Stromal cell of bone marrow (primary cell): ENCODE measurements at regions not wholly inside any gene's neighbourhood (a gene's known extent, or its start where the extent isn't known, plus 50 kb on each side); places are given as distances from the start of the nearest gene placed in this dataset.

Experiments used
- DNase-seq: peaks from one replicate; pipeline ENCODE4 v3.0.0-alpha.2; 2012; ENCODE audit warnings: low read depth

GRCh38 chr14:41404126-41404525 is 202.6 kb upstream of the LRFN5 start:
- DNase-seq: no peak

GRCh38 chr14:41403360-41403759 is 203.3 kb upstream of the LRFN5 start:
- DNase-seq: no peak

- DNase-seq: no peak
Observed at GRCh38 chr14:41397926-41398325, 208.8 kb upstream of the LRFN5 start.

- DNase-seq: no peak
Observed at GRCh38 chr14:41393512-41393911, 213.2 kb upstream of the LRFN5 start.

- DNase-seq: no peak
Observed at GRCh38 chr14:41392226-41392625, 214.4 kb upstream of the LRFN5 start.

- DNase-seq: no peak
Observed at GRCh38 chr14:41389355-41389754, 217.3 kb upstream of the LRFN5 start.

GRCh38 chr14:41385797-41386196 is 220.9 kb upstream of the LRFN5 start:
- no peak for DNase-seq

- DNase-seq: no peak
Observed at GRCh38 chr14:41380017-41380416, 226.7 kb upstream of the LRFN5 start.

GRCh38 chr14:41378526-41378925 is 228.2 kb upstream of the LRFN5 start:
- no peak for DNase-seq

- DNase-seq: no peak
Observed at GRCh38 chr14:41377932-41378331, 228.7 kb upstream of the LRFN5 start.

- no peak for DNase-seq
Observed at GRCh38 chr14:41374092-41374491, 232.6 kb upstream of the LRFN5 start.

- DNase-seq: no peak
Observed at GRCh38 chr14:41362139-41362538, 244.5 kb upstream of the LRFN5 start.

- DNase-seq: no peak
Observed at GRCh38 chr14:41360126-41360525, 246.6 kb upstream of the LRFN5 start.

- DNase-seq: no peak
Observed at GRCh38 chr14:41355866-41356265, 250.8 kb upstream of the LRFN5 start.

GRCh38 chr14:41350476-41350875 is 256.2 kb upstream of the LRFN5 start:
- DNase-seq: no peak

GRCh38 chr14:41349289-41349910 is 257.3 kb upstream of the LRFN5 start:
- DNase-seq: no peak

GRCh38 chr14:41343857-41344256 is 262.8 kb upstream of the LRFN5 start:
- no peak for DNase-seq

GRCh38 chr14:41313196-41313595 is 293.5 kb upstream of the LRFN5 start:
- no peak for DNase-seq

- no peak for DNase-seq
Observed at GRCh38 chr14:41303506-41303905, 303.2 kb upstream of the LRFN5 start.

GRCh38 chr14:41302776-41303175 is 303.9 kb upstream of the LRFN5 start:
- DNase-seq: no peak

- no peak for DNase-seq
Observed at GRCh38 chr14:41299924-41300323, 306.8 kb upstream of the LRFN5 start.

- DNase-seq: no peak
Observed at GRCh38 chr14:41298328-41298690, 308.4 kb upstream of the LRFN5 start.

GRCh38 chr14:41297576-41298327 is 308.9 kb upstream of the LRFN5 start:
- DNase-seq: peak; percentile 11

- no peak for DNase-seq
Observed at GRCh38 chr14:41295734-41296133, 310.9 kb upstream of the LRFN5 start.
